ENCODE measurements at regions not wholly inside any gene's neighbourhood (a gene's known extent, or its start where the extent isn't known, plus 50 kb on each side); places are given as distances from the start of the nearest gene placed in this dataset.

DNA sequence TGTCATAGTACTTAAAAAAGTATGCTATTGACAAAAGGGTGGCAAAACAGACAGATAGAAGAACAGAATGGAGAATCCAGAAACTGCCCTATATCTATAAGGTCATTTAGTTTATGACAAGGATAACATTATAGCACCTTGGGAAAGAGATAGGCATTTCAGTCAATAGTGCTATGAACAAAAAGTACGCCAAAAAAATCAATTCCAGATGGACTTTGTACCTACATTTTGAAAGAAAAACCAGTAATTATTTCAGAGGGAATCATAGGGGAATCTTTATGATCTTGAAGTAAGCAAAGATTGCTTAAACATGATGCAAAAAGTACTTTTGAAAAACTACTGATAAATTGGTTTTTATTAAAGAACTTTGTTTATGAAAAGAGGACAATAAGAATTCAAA is 59.9 kb upstream of the SETBP1 start:
- 28 to 76% methylated on average over 1 of the region's 1 CpG for WGBS, 2 donors
- DNase-seq (ENCODE audit: low spot score in 2 of 2) = no peak
- intact Hi-C loops (cut with DNase I; ENCODE audit: low total_unique reads) = no loop called here
- no peak overlapping the region for H3K4me3 ChIP-seq (ENCODE audit: low read depth, poor library complexity, severe bottlenecking)
- TF ChIP-seq, protein P1, sequence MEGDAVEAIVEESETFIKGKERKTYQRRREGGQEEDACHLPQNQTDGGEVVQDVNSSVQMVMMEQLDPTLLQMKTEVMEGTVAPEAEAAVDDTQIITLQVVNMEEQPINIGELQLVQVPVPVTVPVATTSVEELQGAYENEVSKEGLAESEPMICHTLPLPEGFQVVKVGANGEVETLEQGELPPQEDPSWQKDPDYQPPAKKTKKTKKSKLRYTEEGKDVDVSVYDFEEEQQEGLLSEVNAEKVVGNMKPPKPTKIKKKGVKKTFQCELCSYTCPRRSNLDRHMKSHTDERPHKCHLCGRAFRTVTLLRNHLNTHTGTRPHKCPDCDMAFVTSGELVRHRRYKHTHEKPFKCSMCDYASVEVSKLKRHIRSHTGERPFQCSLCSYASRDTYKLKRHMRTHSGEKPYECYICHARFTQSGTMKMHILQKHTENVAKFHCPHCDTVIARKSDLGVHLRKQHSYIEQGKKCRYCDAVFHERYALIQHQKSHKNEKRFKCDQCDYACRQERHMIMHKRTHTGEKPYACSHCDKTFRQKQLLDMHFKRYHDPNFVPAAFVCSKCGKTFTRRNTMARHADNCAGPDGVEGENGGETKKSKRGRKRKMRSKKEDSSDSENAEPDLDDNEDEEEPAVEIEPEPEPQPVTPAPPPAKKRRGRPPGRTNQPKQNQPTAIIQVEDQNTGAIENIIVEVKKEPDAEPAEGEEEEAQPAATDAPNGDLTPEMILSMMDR (IDR thresholded peaks at IDR 0.05) = no peak
- TF ChIP-seq POLR2A (IDR thresholded peaks at IDR 0.05) = no peak

DNA sequence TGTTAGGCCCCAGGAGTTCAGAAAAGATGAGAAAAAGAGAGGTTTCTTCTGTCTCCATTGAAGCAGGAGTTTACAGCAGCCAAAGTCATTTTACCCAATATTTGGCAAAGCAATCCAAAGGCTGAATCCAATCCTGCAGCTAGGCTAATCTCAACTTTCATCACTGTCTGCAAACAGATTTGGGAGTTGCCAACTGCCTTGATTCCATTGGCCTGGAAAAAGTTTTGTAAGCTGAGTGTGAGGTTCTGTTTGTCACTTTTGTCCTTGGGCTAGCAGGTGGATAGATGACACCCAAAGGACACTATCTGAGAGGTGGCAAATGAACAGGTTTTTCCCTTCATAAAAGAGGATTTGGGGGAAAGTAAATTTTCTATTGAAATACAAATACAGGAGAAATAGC is 56.6 kb upstream of the SETBP1 start:
- intact Hi-C loops (cut with DNase I; ENCODE audit: low total_unique reads) = no loop called here
- no peak for DNase-seq (ENCODE audit: low spot score in 2 of 2)
- no peak for TF ChIP-seq POLR2A (IDR thresholded peaks at IDR 0.05)
- TF ChIP-seq, protein P1 (IDR thresholded peaks at IDR 0.05) = no peak
- H3K4me3 ChIP-seq (ENCODE audit: low read depth, poor library complexity, severe bottlenecking) = no peak overlapping the region

DNA sequence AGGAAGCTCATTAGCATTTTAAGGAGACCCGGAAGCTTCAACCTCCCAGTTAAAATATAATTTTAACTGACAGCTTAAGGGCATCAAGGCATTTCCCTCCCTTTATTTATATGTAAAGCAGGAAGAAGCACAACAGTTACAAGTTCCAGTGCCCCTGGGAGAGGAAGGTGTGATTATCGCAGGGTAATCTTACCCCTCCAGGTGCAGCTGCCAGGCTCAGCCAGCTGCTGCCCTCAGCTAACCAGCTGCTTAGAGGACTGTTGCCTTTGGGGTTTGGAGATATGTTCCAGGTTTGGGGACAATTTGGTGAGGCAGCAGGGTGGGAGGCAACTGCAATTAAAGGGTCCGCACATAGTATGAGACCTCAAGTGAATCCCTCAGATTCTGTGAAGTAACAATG is 55.3 kb upstream of the SETBP1 start:
- TF ChIP-seq, protein P1 (IDR thresholded peaks at IDR 0.05) = no peak
- no peak for TF ChIP-seq POLR2A (IDR thresholded peaks at IDR 0.05)
- intact Hi-C loops (cut with DNase I; ENCODE audit: low total_unique reads) = no loop called here
- no peak for DNase-seq (ENCODE audit: low spot score in 2 of 2)
- WGBS, 2 donors = 63 to 75% methylated on average over 3 of the region's 3 CpGs
- no peak overlapping the region for H3K4me3 ChIP-seq (ENCODE audit: low read depth, poor library complexity, severe bottlenecking)

DNA sequence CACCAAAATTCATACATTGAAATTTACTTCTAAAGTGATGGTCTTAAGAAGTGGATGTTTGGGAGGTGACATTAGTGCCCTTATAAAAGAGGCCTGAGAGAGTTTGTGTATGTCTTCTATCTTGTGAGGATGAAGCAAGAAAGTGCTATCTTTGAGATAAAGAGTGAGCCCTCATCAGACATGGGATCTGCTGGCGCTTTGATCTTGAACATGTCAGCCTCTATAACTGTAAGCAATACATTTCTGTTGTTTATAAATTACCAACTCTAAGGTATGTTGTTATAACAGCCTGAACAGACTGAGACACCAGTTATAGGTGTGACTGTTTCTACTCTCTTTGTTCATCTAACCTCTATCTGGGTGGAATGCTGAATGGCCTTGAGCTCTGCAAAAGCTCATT is 54.5 kb upstream of the SETBP1 start:
- intact Hi-C loops (cut with DNase I; ENCODE audit: low total_unique reads) = no loop called here
- 96 to 100% methylated on average over 1 of the region's 1 CpG for WGBS, 2 donors
- H3K4me3 ChIP-seq (ENCODE audit: low read depth, poor library complexity, severe bottlenecking) = no peak overlapping the region
- no peak for DNase-seq (ENCODE audit: low spot score in 2 of 2)
- TF ChIP-seq, protein P1 (IDR thresholded peaks at IDR 0.05) = no peak
- no peak for TF ChIP-seq POLR2A (IDR thresholded peaks at IDR 0.05)

DNA sequence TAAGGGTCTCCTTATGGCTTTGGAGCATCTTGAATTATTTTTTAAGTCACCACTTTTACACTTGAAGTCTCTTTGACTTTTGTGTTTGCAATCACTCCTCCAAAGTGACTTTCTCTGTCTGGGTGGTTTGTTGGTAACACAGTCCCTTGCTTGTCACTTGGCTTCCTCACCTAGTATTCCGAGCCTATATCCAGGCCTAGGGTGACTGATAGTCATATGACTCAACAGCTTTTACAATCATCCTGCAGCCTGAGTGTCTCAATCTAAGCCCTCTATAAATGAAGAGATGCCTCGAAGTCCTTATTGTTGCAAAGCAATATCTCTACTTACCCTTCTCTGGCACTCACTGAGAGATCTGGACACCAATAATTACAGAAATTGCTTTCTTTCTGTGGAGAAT is 53.9 kb upstream of the SETBP1 start:
- intact Hi-C loops (cut with DNase I; ENCODE audit: low total_unique reads) = no loop called here
- DNase-seq (ENCODE audit: low spot score in 2 of 2) = no peak
- WGBS, 2 donors = 76 to 92% methylated on average over 2 of the region's 2 CpGs
- H3K4me3 ChIP-seq (ENCODE audit: low read depth, poor library complexity, severe bottlenecking) = no peak overlapping the region
- no peak for TF ChIP-seq POLR2A (IDR thresholded peaks at IDR 0.05)
- TF ChIP-seq, protein P1 (IDR thresholded peaks at IDR 0.05) = no peak

DNA sequence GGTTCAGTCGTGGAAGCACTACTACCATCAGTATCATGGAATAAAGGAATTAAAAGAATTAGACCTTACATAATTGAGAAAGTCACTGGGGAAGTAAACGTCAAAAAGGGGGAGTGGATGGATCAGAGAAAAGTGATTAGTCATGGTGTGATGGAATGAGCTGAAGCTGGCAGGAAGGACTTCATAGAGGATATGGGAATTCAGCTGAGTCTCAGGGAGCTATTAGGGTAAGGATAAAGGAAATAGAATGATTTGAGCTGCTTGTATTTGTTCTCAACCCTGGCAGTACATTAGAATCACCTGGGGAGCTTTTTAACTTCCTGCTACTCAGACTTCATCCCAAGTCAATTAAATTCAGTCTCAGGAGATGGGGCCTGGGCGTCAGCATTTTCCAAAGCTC is 53.4 kb upstream of the SETBP1 start:
- 41 to 46% methylated on average over 3 of the region's 3 CpGs for WGBS, 2 donors
- TF ChIP-seq POLR2A (IDR thresholded peaks at IDR 0.05) = no peak
- TF ChIP-seq, protein P1 (IDR thresholded peaks at IDR 0.05) = no peak
- no peak for DNase-seq (ENCODE audit: low spot score in 2 of 2)
- H3K4me3 ChIP-seq (ENCODE audit: low read depth, poor library complexity, severe bottlenecking) = no peak overlapping the region
- intact Hi-C loops (cut with DNase I; ENCODE audit: low total_unique reads) = no loop called here
